Hippocampal formation (tissue), 2 donors: ENCODE measurements at regions not wholly inside any gene's neighbourhood (a gene's known extent, or its start where the extent isn't known, plus 50 kb on each side); places are given as distances from the start of the nearest gene placed in this dataset.
"Not testable (repeated sequence)": the region's sequence is repeated elsewhere in the genome, so short reads cannot be mapped to it uniquely, and the experiment has no call there.

Experiments used
- DNase-seq, 2 donors: peaks; one replicate each; lab custom pipeline; 2025; lab: John Stamatoyannopoulos, UW

- DNase-seq, result no peak
Measured at GRCh38 chr16:77488652-77489051, 53.8 kb upstream of the ADAMTS18 start.

- no peak for DNase-seq
Measured at GRCh38 chr16:77491091-77491490, 56.3 kb upstream of the ADAMTS18 start.

- no peak for DNase-seq
Measured at GRCh38 chr16:77496934-77497333, 62.1 kb upstream of the ADAMTS18 start.

GRCh38 chr16:77499373-77500285 is 64.8 kb upstream of the ADAMTS18 start:
- no peak for DNase-seq

- no peak for DNase-seq
Measured at GRCh38 chr16:77500286-77500598, 65.4 kb upstream of the ADAMTS18 start.

GRCh38 chr16:77500934-77501664 is 66.3 kb upstream of the ADAMTS18 start:
- no peak for DNase-seq

- DNase-seq, result no peak
Measured at GRCh38 chr16:77502448-77502847, 67.6 kb upstream of the ADAMTS18 start.

GRCh38 chr16:77506492-77506891 is 71.7 kb upstream of the ADAMTS18 start:
- DNase-seq, result not testable (repeated sequence)

- DNase-seq, result no peak
Measured at GRCh38 chr16:77509051-77509450, 74.2 kb upstream of the ADAMTS18 start.

GRCh38 chr16:77509796-77510195 is 75.0 kb upstream of the ADAMTS18 start:
- DNase-seq, result no peak

- no peak for DNase-seq
Measured at GRCh38 chr16:77511053-77511452, 76.2 kb upstream of the ADAMTS18 start.

- DNase-seq, result no peak
Measured at GRCh38 chr16:77514500-77515220, 79.8 kb upstream of the ADAMTS18 start.

- DNase-seq, result not testable (repeated sequence)
Measured at GRCh38 chr16:77525226-77525625, 90.4 kb upstream of the ADAMTS18 start.

- DNase-seq, result no peak
Measured at GRCh38 chr16:77531752-77532151, 96.9 kb upstream of the ADAMTS18 start.

GRCh38 chr16:77536809-77537208 is 102.0 kb upstream of the ADAMTS18 start:
- no peak for DNase-seq

- no peak for DNase-seq
Measured at GRCh38 chr16:77539421-77540034, 104.7 kb upstream of the ADAMTS18 start.

GRCh38 chr16:77540646-77541045 is 105.8 kb upstream of the ADAMTS18 start:
- DNase-seq, result no peak

- DNase-seq, result no peak
Measured at GRCh38 chr16:77541165-77541564, 106.3 kb upstream of the ADAMTS18 start.

- no peak for DNase-seq
Measured at GRCh38 chr16:77548151-77548550, 113.3 kb upstream of the ADAMTS18 start.

GRCh38 chr16:77548766-77549165 is 113.9 kb upstream of the ADAMTS18 start:
- no peak for DNase-seq

- no peak for DNase-seq
Measured at GRCh38 chr16:77549876-77550275, 115.0 kb upstream of the ADAMTS18 start.

- DNase-seq, result no peak
Measured at GRCh38 chr16:77551357-77551756, 116.5 kb upstream of the ADAMTS18 start.
